ENCODE measurements at regions not wholly inside any gene's neighbourhood (a gene's known extent, or its start where the extent isn't known, plus 50 kb on each side); places are given as distances from the start of the nearest gene placed in this dataset.

DNA sequence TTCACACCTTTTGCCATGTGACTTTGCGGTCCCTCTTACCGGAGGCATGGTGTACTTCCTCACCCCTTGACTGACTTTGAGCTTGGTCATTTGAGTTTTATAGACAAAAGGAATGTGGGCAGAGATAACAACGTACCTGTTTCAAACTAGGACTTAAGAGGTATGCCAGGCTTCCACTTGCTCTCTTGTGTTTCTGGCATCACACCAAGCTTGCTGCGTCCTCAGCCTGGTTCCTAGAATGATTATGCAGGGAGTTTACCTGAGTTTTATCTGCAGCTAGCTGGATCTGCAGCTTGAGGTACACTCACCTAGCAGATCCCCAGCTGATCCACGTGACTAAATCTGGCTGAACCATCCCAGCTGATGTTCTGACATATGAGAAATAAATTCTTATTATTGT, 66.2 kb downstream of the PLK2 start:
- H3K27me3 Mint-ChIP-seq (ENCODE audit: unreplicated experiment) = no peaks in the 10 kb centered on the region
- no peak overlapping the region for H3K27ac Mint-ChIP-seq (ENCODE audit: unreplicated experiment)
- H3K4me1 Mint-ChIP-seq (ENCODE audit: low read depth, unreplicated experiment) = no peaks in the 10 kb centered on the region
- no peak for TF ChIP-seq CTCF (IDR thresholded peaks at IDR 0.05; ENCODE audit: partially characterized antibody, unreplicated experiment)
- no peaks in the 10 kb centered on the region for H3K9me3 Mint-ChIP-seq (ENCODE audit: unreplicated experiment)
- no peak for DNase-seq
- H3K4me3 Mint-ChIP-seq (ENCODE audit: unreplicated experiment) = no peak overlapping the region
- no peaks in the 10 kb centered on the region for H3K36me3 Mint-ChIP-seq (ENCODE audit: unreplicated experiment)

DNA sequence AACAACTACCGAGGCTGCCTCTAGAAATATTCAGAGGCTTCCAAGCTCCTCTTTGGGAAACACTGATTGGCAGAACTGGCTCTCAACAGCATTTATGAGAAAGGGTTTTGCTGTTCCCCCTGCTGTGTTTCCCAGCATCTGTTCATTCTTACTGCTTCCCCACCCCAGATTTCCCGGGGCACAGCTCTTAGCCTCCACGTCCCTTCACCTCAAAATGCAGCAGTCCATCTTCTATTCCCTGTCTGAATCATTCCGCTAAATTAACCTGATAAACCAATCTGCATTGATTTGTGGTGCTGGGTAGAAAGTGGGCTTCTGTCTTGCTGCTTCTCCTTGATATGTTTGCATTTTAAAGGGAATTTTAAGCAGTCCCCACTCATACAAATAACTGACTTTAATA, 67.4 kb downstream of the PLK2 start:
- Mint-ChIP-seq H3K9me3 (ENCODE audit: unreplicated experiment) (no peaks in the 10 kb centered on the region), H3K4me3 (ENCODE audit: unreplicated experiment) (no peak overlapping the region), H3K27ac (ENCODE audit: unreplicated experiment) (no peak overlapping the region), H3K4me1 (ENCODE audit: low read depth, unreplicated experiment) (no peaks in the 10 kb centered on the region), H3K27me3 (ENCODE audit: unreplicated experiment) (no peaks in the 10 kb centered on the region), H3K36me3 (ENCODE audit: unreplicated experiment) (no peaks in the 10 kb centered on the region)
- DNase-seq = no peak
- TF ChIP-seq CTCF (IDR thresholded peaks at IDR 0.05; ENCODE audit: partially characterized antibody, unreplicated experiment) = no peak

GRCh38 chr5:58383448-58383847, 76.4 kb downstream of the PLK2 start:
- peaks cover 4% of the 10 kb centered on the region for H3K9me3 Mint-ChIP-seq (ENCODE audit: unreplicated experiment)
- no peaks in the 10 kb centered on the region for H3K27me3 Mint-ChIP-seq (ENCODE audit: unreplicated experiment)
- no peak overlapping the region for H3K4me3 Mint-ChIP-seq (ENCODE audit: unreplicated experiment)
- no peaks in the 10 kb centered on the region for H3K4me1 Mint-ChIP-seq (ENCODE audit: low read depth, unreplicated experiment)
- no peak for DNase-seq
- TF ChIP-seq CTCF (IDR thresholded peaks at IDR 0.05; ENCODE audit: partially characterized antibody, unreplicated experiment) = no peak
- H3K36me3 Mint-ChIP-seq (ENCODE audit: unreplicated experiment) = peaks cover 11% of the 10 kb centered on the region
- no peak overlapping the region for H3K27ac Mint-ChIP-seq (ENCODE audit: unreplicated experiment)

DNA sequence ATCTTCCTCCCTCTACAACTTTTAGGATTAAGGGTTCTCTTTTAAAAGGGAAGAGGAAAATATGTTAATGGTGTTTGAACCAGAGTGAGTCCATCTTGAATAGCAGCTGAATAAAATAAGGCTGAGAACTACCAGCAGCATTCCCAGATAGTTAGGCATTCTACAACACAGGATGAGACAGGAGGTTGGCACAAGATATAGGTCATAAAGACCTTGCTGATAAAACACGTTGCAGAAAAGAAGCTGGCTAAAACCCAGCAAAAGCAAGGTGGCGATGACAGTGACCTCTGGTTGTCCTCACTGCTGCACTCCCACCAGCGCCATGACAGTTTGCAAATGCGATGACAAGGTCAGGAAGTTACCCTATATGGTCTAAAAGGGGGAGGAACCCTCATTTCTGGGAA, 77.8 kb downstream of the PLK2 start:
- Mint-ChIP-seq H3K36me3 (ENCODE audit: unreplicated experiment) (peaks cover 11% of the 10 kb centered on the region), H3K4me3 (ENCODE audit: unreplicated experiment) (no peak overlapping the region), H3K4me1 (ENCODE audit: low read depth, unreplicated experiment) (no peaks in the 10 kb centered on the region), H3K27me3 (ENCODE audit: unreplicated experiment) (peaks cover 2% of the 10 kb centered on the region), H3K27ac (ENCODE audit: unreplicated experiment) (no peak overlapping the region), H3K9me3 (ENCODE audit: unreplicated experiment) (peaks cover 4% of the 10 kb centered on the region)
- no peak for TF ChIP-seq CTCF (IDR thresholded peaks at IDR 0.05; ENCODE audit: partially characterized antibody, unreplicated experiment)
- DNase-seq = no peak

DNA sequence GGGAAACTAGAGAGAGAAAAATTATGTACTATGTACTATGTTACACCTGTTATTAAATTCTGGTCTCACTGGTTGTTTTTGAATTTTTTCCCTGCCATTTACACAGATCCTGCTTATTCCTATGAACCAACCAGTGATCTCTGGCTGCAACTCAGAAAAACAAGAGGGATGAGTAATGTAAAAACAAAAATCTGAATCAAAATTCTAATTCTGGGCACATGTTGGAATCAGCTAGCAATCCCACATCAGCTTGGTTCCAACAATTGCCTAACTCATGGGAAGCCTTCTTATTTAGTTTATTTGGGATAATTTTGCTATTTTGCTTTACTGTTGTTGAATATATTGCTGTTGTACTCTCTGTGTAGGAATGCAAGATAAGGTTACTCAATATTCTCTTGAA, 78.3 kb downstream of the PLK2 start:
- DNase-seq = no peak
- no peak overlapping the region for H3K4me3 Mint-ChIP-seq (ENCODE audit: unreplicated experiment)
- H3K4me1 Mint-ChIP-seq (ENCODE audit: low read depth, unreplicated experiment) = no peaks in the 10 kb centered on the region
- peaks cover 4% of the 10 kb centered on the region for H3K9me3 Mint-ChIP-seq (ENCODE audit: unreplicated experiment)
- H3K27ac Mint-ChIP-seq (ENCODE audit: unreplicated experiment) = no peak overlapping the region
- H3K36me3 Mint-ChIP-seq (ENCODE audit: unreplicated experiment) = peaks cover 11% of the 10 kb centered on the region
- no peak for TF ChIP-seq CTCF (IDR thresholded peaks at IDR 0.05; ENCODE audit: partially characterized antibody, unreplicated experiment)
- H3K27me3 Mint-ChIP-seq (ENCODE audit: unreplicated experiment) = peaks cover 2% of the 10 kb centered on the region
